HFF-Myc (cell line): ENCODE measurements at regions not wholly inside any gene's neighbourhood (a gene's known extent, or its start where the extent isn't known, plus 50 kb on each side); places are given as distances from the start of the nearest gene placed in this dataset.

Source experiments
- DNase-seq: peaks from one replicate; pipeline ENCODE4 v3.0.0-alpha.2; 2011; ENCODE audit warnings: low read depth; ENCODE audit errors: extremely low read depth
- H3K4me3 ChIP-seq: replicated peaks from 2 replicates; pipeline ENCODE4 v1.5.1; 2011; ENCODE audit warnings: low read depth, mild to moderate bottlenecking, control low read depth, low read length
- CTCF ChIP-seq: IDR thresholded peaks from 2 replicates; pipeline ENCODE4 v1.5.1; 2012; ENCODE audit warnings: mild to moderate bottlenecking, low read depth, low read length, control low read depth; ENCODE audit errors: missing control alignments

- no peak for TF ChIP-seq CTCF
- peak overlapping the region; percentile 33 for H3K4me3 ChIP-seq
- DNase-seq: no peak
These were observed 276.6 kb downstream of the BCOR start for GRCh38 chrX:39820938-39821708.

GRCh38 chrX:39821709-39822095, 276.1 kb downstream of the BCOR start:
- no peak for DNase-seq
- 0 out of 2 replicates have a peak overlapping the region, but pooled peaks have one; percentile 33 for H3K4me3 ChIP-seq
- TF ChIP-seq CTCF: no peak

- no peak for TF ChIP-seq CTCF
- no peak overlapping the region for H3K4me3 ChIP-seq
- no peak for DNase-seq
These were observed 275.5 kb downstream of the BCOR start for GRCh38 chrX:39822133-39822748.

- no peak for DNase-seq
- H3K4me3 ChIP-seq: no peak overlapping the region
- TF ChIP-seq CTCF: no peak
These were observed 274.3 kb downstream of the BCOR start for GRCh38 chrX:39823424-39823823.

DNA sequence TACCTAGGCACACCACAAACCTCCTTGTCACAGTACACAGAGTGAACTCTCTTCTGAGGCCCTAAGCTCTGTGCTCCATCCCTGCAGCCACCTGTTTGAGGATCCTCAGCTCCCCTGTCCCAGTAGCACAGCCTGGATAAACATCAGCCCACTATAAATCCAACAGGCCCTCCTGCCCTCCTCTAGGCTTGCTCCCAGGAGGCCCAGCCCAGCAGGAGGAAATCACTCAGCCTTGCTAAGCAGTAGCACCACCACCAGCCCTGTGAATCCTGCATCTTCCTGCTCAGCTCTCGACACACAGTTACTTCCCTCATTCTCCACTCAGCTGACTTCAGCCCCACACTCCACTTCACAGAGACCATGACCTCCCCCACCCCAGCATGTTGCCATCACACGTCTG, 273.9 kb downstream of the BCOR start:
- no peak for TF ChIP-seq CTCF
- DNase-seq: no peak
- no peak overlapping the region for H3K4me3 ChIP-seq

GRCh38 chrX:39826813-39827543, 270.8 kb downstream of the BCOR start:
- DNase-seq: no peak

More at GRCh38 chrX:39826813-39827543, 270.8 kb downstream of the BCOR start:
- no peak overlapping the region for H3K4me3 ChIP-seq
- TF ChIP-seq CTCF: no peak
